H1 (cell line): ENCODE measurements at regions not wholly inside any gene's neighbourhood (a gene's known extent, or its start where the extent isn't known, plus 50 kb on each side); places are given as distances from the start of the nearest gene placed in this dataset.

Source experiments
- FOSL1 ChIP-seq: IDR thresholded peaks from 2 replicates; pipeline ENCODE4 v1.6.1; 2011; ENCODE audit warnings: mild to moderate bottlenecking, low read depth, low read length, moderate library complexity; ENCODE audit not compliant: insufficient read depth
- GTF2F1 ChIP-seq: IDR thresholded peaks from 2 replicates; pipeline ENCODE4 v1.6.1; 2012; ENCODE audit warnings: low read depth, low read length, improper control_type of control experiment, borderline replicate concordance
- JUND ChIP-seq: IDR thresholded peaks from 2 replicates; pipeline ENCODE4 v1.6.1; 2011; ENCODE audit warnings: mild to moderate bottlenecking, improper control_type of control experiment, low read length
- KDM1A ChIP-seq: fragments of 200-600, 300-600 bp; sonication (generic); IDR thresholded peaks from 2 replicates; pipeline ENCODE4 v1.7.1; 2016; ENCODE audit warnings: mild to moderate bottlenecking, low read length, borderline replicate concordance
- NANOG ChIP-seq: IDR thresholded peaks from 2 replicates; pipeline ENCODE4 v1.6.1; 2011; ENCODE audit warnings: low read length, low read depth, mild to moderate bottlenecking, inconsistent platforms; ENCODE audit not compliant: insufficient read depth, poor library complexity, severe bottlenecking
- POLR2A ChIP-seq, 2 experiments: IDR thresholded peaks; 1 replicate in 1 of 2; 2 replicates in 1 of 2; pipeline ENCODE4 v1.6.1; 2011; ENCODE audit warnings: low read depth in 2 of 2, low read length in 2 of 2, mild to moderate bottlenecking in 2 of 2; ENCODE audit errors: control extremely low read depth in 1 of 2
- POLR2AphosphoS5 ChIP-seq: IDR thresholded peaks from 2 replicates; pipeline ENCODE4 v1.6.1; 2011; ENCODE audit warnings: low read depth, low read length
- USF2 ChIP-seq: IDR thresholded peaks from 2 replicates; pipeline ENCODE4 v1.6.1; 2011; ENCODE audit warnings: low read length, improper control_type of control experiment
- YY1 ChIP-seq: IDR thresholded peaks from 2 replicates; pipeline ENCODE4 v1.6.1; 2011; ENCODE audit warnings: low read depth, mild to moderate bottlenecking, low read length
- TF ChIP-seq, protein P1 (sequence below), 3 experiments: IDR thresholded peaks; 1 replicate in 2 of 3; 2 replicates in 1 of 3; pipeline versions ENCODE4 v1.5.1 to v1.6.1; 2011; ENCODE audit warnings: low read length in 3 of 3, mild to moderate bottlenecking in 3 of 3, inconsistent platforms in 2 of 3, low read depth in 1 of 3, moderate library complexity in 1 of 3; ENCODE audit not compliant: insufficient read depth in 1 of 3; ENCODE audit errors: control extremely low read depth in 1 of 3

- TF ChIP-seq NANOG = no peak
- TF ChIP-seq, protein P1, sequence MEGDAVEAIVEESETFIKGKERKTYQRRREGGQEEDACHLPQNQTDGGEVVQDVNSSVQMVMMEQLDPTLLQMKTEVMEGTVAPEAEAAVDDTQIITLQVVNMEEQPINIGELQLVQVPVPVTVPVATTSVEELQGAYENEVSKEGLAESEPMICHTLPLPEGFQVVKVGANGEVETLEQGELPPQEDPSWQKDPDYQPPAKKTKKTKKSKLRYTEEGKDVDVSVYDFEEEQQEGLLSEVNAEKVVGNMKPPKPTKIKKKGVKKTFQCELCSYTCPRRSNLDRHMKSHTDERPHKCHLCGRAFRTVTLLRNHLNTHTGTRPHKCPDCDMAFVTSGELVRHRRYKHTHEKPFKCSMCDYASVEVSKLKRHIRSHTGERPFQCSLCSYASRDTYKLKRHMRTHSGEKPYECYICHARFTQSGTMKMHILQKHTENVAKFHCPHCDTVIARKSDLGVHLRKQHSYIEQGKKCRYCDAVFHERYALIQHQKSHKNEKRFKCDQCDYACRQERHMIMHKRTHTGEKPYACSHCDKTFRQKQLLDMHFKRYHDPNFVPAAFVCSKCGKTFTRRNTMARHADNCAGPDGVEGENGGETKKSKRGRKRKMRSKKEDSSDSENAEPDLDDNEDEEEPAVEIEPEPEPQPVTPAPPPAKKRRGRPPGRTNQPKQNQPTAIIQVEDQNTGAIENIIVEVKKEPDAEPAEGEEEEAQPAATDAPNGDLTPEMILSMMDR (IDR thresholded peaks at IDR 0.05; ENCODE audit: control extremely low read depth in 1 of 3, insufficient read depth in 1 of 3, low read depth in 1 of 3, low read length in 3 of 3) = no peak
- no peak for TF ChIP-seq USF2
- no peak for TF ChIP-seq POLR2A (IDR thresholded peaks at IDR 0.05; ENCODE audit: control extremely low read depth in 1 of 2, low read depth in 2 of 2, low read length in 2 of 2)
- TF ChIP-seq POLR2AphosphoS5 = no peak
- no peak for TF ChIP-seq JUND
- no peak for TF ChIP-seq FOSL1
- no peak for TF ChIP-seq GTF2F1
- TF ChIP-seq KDM1A = no peak
- TF ChIP-seq YY1 = no peak
Measured at GRCh38 chr16:5541356-5541755, 443.8 kb upstream of the EEF2KMT start.
